ENCODE measurements at regions not wholly inside any gene's neighbourhood (a gene's known extent, or its start where the extent isn't known, plus 50 kb on each side); places are given as distances from the start of the nearest gene placed in this dataset.

GRCh38 chr12:91328451-91328850, 145.8 kb upstream of the DCN start:
- no peaks in the 10 kb centered on the region for H3K9me2 ChIP-seq (ENCODE audit: insufficient read depth, low read length)
- no peak overlapping the region for H2AFZ ChIP-seq (ENCODE audit: low read length)
- no peak for TF ChIP-seq CTCF (conservative IDR thresholded peaks at IDR 0.05; ENCODE audit: low read length)
- TF ChIP-seq EZH2phosphoT487 (IDR thresholded peaks at IDR 0.05; ENCODE audit: borderline replicate concordance, low read depth, low read length): no peak
- H3K4me2 ChIP-seq (ENCODE audit: low read length): no peak overlapping the region
- H3K79me2 ChIP-seq (ENCODE audit: insufficient read depth, low read depth, low read length): no peaks in the 10 kb centered on the region
- H4K20me1 ChIP-seq (ENCODE audit: insufficient read depth, low read length): no peaks in the 10 kb centered on the region
- no peaks in the 10 kb centered on the region for H3K9me3 ChIP-seq (ENCODE audit: low read length)
- no peaks in the 10 kb centered on the region for H3K36me3 ChIP-seq (ENCODE audit: insufficient read depth, low read length)
- DNase-seq (ENCODE audit: low spot score): no peak
- intact Hi-C loops (cut with micrococcal nuclease; ENCODE audit: unreplicated experiment): loop anchor here (5.0 to 10.0 kb wide), 2 partner anchors 154 to 351 kb away; no protein-coding TSS in a partner anchor
- CTCF ChIA-PET (ENCODE audit: unreplicated experiment): no interaction called here
- H3K4me3 ChIP-seq (ENCODE audit: low read depth, low read length, poor library complexity, severe bottlenecking): no peak overlapping the region
- POLR2A ChIA-PET: interaction anchor here (0.6 to 0.9 kb wide), 2 partner anchors 21 to 350 kb away, joined by 3 read pairs; no protein-coding TSS in a partner anchor
- no peak overlapping the region for H3K27ac ChIP-seq (ENCODE audit: low read depth, low read length, poor library complexity, severe bottlenecking)
- BruUV-seq (replicated peaks): no TSS peak
- no peaks in the 10 kb centered on the region for H3K4me1 ChIP-seq (ENCODE audit: insufficient read depth, low read length, poor library complexity, severe bottlenecking)

DNA sequence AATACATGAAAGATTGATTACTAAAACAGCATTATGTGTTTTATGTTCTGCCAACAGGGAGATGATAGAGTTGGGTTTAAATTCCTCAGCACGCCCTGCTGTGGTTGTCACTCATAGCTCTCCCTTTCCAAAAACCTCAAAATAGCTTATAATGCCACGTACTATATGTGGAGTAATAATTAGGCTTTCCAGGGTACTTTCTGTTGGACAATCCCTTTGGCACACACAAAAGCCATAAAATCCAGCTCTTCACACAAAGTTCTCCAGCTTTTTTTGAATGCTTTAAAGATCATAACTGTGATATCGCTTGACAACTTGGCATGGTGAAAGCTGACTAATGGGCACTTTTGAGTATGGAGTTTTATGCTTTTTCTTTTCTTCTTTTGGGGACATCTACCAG, 145.3 kb upstream of the DCN start:
- CTCF ChIA-PET (ENCODE audit: unreplicated experiment): no interaction called here
- H3K36me3 ChIP-seq (ENCODE audit: insufficient read depth, low read length): no peaks in the 10 kb centered on the region
- no peaks in the 10 kb centered on the region for H3K9me3 ChIP-seq (ENCODE audit: low read length)
- no peaks in the 10 kb centered on the region for H3K9me2 ChIP-seq (ENCODE audit: insufficient read depth, low read length)
- H3K27ac ChIP-seq (ENCODE audit: low read depth, low read length, poor library complexity, severe bottlenecking): no peak overlapping the region
- no peaks in the 10 kb centered on the region for H4K20me1 ChIP-seq (ENCODE audit: insufficient read depth, low read length)
- no peak overlapping the region for H2AFZ ChIP-seq (ENCODE audit: low read length)
- intact Hi-C loops (cut with micrococcal nuclease; ENCODE audit: unreplicated experiment): loop anchor here (5.0 to 10.0 kb wide), 2 partner anchors 153 to 351 kb away; no protein-coding TSS in a partner anchor
- H3K79me2 ChIP-seq (ENCODE audit: insufficient read depth, low read depth, low read length): no peaks in the 10 kb centered on the region
- BruUV-seq (replicated peaks): no TSS peak
- TF ChIP-seq CTCF (conservative IDR thresholded peaks at IDR 0.05; ENCODE audit: low read length) (no peak), EZH2phosphoT487 (IDR thresholded peaks at IDR 0.05; ENCODE audit: borderline replicate concordance, low read depth, low read length) (no peak)
- no peak overlapping the region for H3K4me3 ChIP-seq (ENCODE audit: low read depth, low read length, poor library complexity, severe bottlenecking)
- no peaks in the 10 kb centered on the region for H3K4me1 ChIP-seq (ENCODE audit: insufficient read depth, low read length, poor library complexity, severe bottlenecking)
- no peak overlapping the region for H3K4me2 ChIP-seq (ENCODE audit: low read length)
- POLR2A ChIA-PET: interaction anchor here (0.5 kb wide), 1 partner anchor 345 kb away, joined by 3 read pairs; no protein-coding TSS in a partner anchor
- DNase-seq (ENCODE audit: low spot score): no peak

DNA sequence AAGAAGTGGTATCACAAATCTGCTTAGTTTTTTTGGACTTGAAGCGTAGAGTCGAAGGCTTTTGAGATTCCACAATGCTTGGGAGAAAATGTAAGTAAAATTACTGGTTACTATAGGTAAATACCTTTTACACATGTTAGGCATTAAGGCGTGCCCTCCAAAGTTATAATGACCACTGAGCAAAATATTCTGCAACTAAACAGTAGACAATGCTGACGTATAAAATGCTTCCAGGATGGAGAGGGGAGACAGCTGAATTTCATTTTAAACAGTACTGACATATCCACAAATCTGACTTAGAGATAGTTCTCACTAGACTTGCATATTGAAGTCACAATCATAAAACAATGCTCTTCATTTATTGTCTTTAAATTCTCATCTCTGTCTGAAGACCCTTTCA, 144.5 kb upstream of the DCN start:
- no peaks in the 10 kb centered on the region for H3K4me1 ChIP-seq (ENCODE audit: insufficient read depth, low read length, poor library complexity, severe bottlenecking)
- no peak overlapping the region for H3K4me3 ChIP-seq (ENCODE audit: low read depth, low read length, poor library complexity, severe bottlenecking)
- TF ChIP-seq CTCF (conservative IDR thresholded peaks at IDR 0.05; ENCODE audit: low read length) (no peak), EZH2phosphoT487 (IDR thresholded peaks at IDR 0.05; ENCODE audit: borderline replicate concordance, low read depth, low read length) (no peak)
- H3K27ac ChIP-seq (ENCODE audit: low read depth, low read length, poor library complexity, severe bottlenecking): no peak overlapping the region
- intact Hi-C loops (cut with micrococcal nuclease; ENCODE audit: unreplicated experiment): loop anchor here (5.0 to 10.0 kb wide), 2 partner anchors 152 to 350 kb away; no protein-coding TSS in a partner anchor
- BruUV-seq (replicated peaks): no TSS peak
- no peaks in the 10 kb centered on the region for H4K20me1 ChIP-seq (ENCODE audit: insufficient read depth, low read length)
- H2AFZ ChIP-seq (ENCODE audit: low read length): no peak overlapping the region
- no peaks in the 10 kb centered on the region for H3K36me3 ChIP-seq (ENCODE audit: insufficient read depth, low read length)
- no peaks in the 10 kb centered on the region for H3K9me2 ChIP-seq (ENCODE audit: insufficient read depth, low read length)
- DNase-seq (ENCODE audit: low spot score): no peak
- ChIA-PET POLR2A (no interaction called here), CTCF (ENCODE audit: unreplicated experiment) (no interaction called here)
- H3K4me2 ChIP-seq (ENCODE audit: low read length): no peak overlapping the region
- H3K79me2 ChIP-seq (ENCODE audit: insufficient read depth, low read depth, low read length): no peaks in the 10 kb centered on the region
- H3K9me3 ChIP-seq (ENCODE audit: low read length): no peaks in the 10 kb centered on the region
